Prostate gland (tissue), 2 donors: ENCODE measurements at regions not wholly inside any gene's neighbourhood (a gene's known extent, or its start where the extent isn't known, plus 50 kb on each side); places are given as distances from the start of the nearest gene placed in this dataset.
"Not testable (repeated sequence)": the region's sequence is repeated elsewhere in the genome, so short reads cannot be mapped to it uniquely, and the experiment has no call there.

Experiments
- DNase-seq: peaks from one replicate; pipeline ENCODE4 v3.0.0-alpha.2; 2019; ENCODE audit warnings: low spot score
- H3K27ac ChIP-seq, 2 donors: fragments of 200-600 bp; sonication (generic); 2 replicates each; pipeline ENCODE4 v1.5.1; 2017 to 2019
- H3K27me3 ChIP-seq: fragments of 200-600 bp; sonication (generic); replicated peaks from 2 replicates; pipeline ENCODE4 v1.5.1; 2019; ENCODE audit not compliant: insufficient read depth
- H3K36me3 ChIP-seq, 2 donors: fragments of 200-600 bp; sonication (generic); 1 replicate in 1 of 2; 2 replicates in 1 of 2; pipeline versions ENCODE4 v1.5.1 to v1.8.1; 2017 to 2019
- H3K4me1 ChIP-seq: fragments of 200-600 bp; sonication (generic); replicated peaks from 2 replicates; pipeline ENCODE4 v1.5.1; 2019
- H3K4me3 ChIP-seq, 2 donors: fragments of 200-600 bp; sonication (generic); 2 replicates each; pipeline ENCODE4 v1.5.1; 2017 to 2019
- H3K9me3 ChIP-seq: fragments of 200-600 bp; sonication (generic); 2 replicates; pipeline ENCODE4 v1.5.1; 2017
- POLR2A ChIP-seq: fragments of 450-650 bp; IDR thresholded peaks from one replicate; pipeline ENCODE4 v1.6.1; 2016; ENCODE audit warnings: antibody characterized with exemption, mild to moderate bottlenecking
- POLR2AphosphoS5 ChIP-seq: sonication (generic); formaldehyde crosslinking; IDR thresholded peaks from one replicate; pipeline ENCODE4 v1.6.1; 2017; ENCODE audit warnings: antibody characterized with exemption
- WGBS: methylation state at CpG from one replicate; pipeline ENCODE4 v1.1.5; 2018; 5-methylcytosine and 5-hydroxymethylcytosine counted together
- intact Hi-C: fragments of 100-400 bp; cut with DNase I; formaldehyde crosslinking; loops from one replicate; pipeline ENCODE4 v1.14.2; 2022
- TF ChIP-seq, protein P1 (sequence below), 4 experiments: fragments of 200-600 bp in 2 of 4; fragments of 450-650 bp in 2 of 4; sonication (generic) in 2 of 4; IDR thresholded peaks; 1 replicate in 3 of 4; 2 replicates in 1 of 4; pipeline ENCODE4 v1.5.1; 2016 to 2019; ENCODE audit warnings: antibody characterized with exemption in 4 of 4, mild to moderate bottlenecking in 2 of 4, moderate library complexity in 2 of 4

DNA sequence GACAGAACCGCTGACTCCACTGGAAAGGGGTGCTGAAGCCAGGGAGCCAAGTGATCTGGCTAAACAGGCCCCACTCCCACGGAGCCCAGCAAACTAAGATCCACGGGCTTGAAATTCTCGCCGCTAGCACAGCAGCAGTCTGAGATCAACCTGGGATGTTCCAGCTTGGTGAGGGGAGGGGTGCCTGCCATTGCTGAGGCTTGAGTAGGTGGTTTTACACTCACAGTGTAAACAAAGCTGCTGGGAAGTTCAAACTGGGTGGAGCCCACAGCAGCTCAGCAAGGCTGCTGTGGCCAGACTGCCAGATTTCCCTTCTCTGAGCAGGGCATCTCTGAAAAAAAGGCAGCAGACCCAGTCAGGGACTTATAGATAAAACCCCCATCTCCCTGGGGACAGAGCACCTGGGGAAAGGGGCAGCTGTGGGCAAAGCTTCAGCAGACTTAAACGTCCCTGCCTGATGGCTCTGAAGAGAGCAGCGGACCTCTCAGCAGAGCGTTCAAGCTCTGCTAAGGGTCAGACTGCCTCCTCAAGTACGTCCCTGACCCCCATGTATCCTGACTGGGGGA is 101.8 kb downstream of the HNRNPD start:
- H3K4me1 ChIP-seq, H3K4me3 ChIP-seq, H3K9me3 ChIP-seq, H3K27me3 ChIP-seq, intact Hi-C loops, H3K36me3 ChIP-seq, H3K27ac ChIP-seq: not testable (repeated sequence)
- peak; percentile 25 for DNase-seq
- 40% methylated on average over 9 of the region's 9 CpGs for WGBS
- TF ChIP-seq POLR2AphosphoS5, result peak; percentile 30

DNA sequence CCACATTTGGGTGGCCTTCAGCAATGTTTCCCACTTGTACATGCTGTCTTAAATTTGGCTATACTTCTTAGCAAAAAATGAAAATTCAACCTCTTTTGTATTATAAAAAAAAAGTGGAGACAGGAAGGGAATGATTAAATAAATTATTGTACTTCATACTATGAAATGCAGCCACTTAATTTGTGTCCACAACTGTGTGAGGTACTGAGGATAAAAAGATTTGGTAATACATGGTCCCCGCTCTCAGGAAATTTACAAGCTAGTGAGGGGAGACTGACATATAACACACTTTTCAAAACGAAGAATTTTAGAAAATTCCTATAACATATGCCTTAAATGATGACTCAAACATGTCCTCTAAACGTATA is 105.0 kb downstream of the HNRNPD start:
- no peak for TF ChIP-seq POLR2AphosphoS5
- TF ChIP-seq POLR2A, result no peak
- TF ChIP-seq, protein P1, sequence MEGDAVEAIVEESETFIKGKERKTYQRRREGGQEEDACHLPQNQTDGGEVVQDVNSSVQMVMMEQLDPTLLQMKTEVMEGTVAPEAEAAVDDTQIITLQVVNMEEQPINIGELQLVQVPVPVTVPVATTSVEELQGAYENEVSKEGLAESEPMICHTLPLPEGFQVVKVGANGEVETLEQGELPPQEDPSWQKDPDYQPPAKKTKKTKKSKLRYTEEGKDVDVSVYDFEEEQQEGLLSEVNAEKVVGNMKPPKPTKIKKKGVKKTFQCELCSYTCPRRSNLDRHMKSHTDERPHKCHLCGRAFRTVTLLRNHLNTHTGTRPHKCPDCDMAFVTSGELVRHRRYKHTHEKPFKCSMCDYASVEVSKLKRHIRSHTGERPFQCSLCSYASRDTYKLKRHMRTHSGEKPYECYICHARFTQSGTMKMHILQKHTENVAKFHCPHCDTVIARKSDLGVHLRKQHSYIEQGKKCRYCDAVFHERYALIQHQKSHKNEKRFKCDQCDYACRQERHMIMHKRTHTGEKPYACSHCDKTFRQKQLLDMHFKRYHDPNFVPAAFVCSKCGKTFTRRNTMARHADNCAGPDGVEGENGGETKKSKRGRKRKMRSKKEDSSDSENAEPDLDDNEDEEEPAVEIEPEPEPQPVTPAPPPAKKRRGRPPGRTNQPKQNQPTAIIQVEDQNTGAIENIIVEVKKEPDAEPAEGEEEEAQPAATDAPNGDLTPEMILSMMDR (IDR thresholded peaks at IDR 0.05), result no peak
- Histone ChIP-seq H3K4me1 (no peaks in the 10 kb centered on the region), H3K4me3 (no peak overlapping the region), H3K27ac (no peak overlapping the region), H3K36me3 (no peaks in the 10 kb centered on the region), H3K27me3 (no peaks in the 10 kb centered on the region), H3K9me3 (no peaks in the 10 kb centered on the region)
- intact Hi-C loops, result loop anchor here (5.0 kb wide), 2 partner anchors 802 to 862 kb away; no protein-coding TSS in a partner anchor
- 57% methylated on average over 3 of the region's 3 CpGs for WGBS
- DNase-seq, result no peak

DNA sequence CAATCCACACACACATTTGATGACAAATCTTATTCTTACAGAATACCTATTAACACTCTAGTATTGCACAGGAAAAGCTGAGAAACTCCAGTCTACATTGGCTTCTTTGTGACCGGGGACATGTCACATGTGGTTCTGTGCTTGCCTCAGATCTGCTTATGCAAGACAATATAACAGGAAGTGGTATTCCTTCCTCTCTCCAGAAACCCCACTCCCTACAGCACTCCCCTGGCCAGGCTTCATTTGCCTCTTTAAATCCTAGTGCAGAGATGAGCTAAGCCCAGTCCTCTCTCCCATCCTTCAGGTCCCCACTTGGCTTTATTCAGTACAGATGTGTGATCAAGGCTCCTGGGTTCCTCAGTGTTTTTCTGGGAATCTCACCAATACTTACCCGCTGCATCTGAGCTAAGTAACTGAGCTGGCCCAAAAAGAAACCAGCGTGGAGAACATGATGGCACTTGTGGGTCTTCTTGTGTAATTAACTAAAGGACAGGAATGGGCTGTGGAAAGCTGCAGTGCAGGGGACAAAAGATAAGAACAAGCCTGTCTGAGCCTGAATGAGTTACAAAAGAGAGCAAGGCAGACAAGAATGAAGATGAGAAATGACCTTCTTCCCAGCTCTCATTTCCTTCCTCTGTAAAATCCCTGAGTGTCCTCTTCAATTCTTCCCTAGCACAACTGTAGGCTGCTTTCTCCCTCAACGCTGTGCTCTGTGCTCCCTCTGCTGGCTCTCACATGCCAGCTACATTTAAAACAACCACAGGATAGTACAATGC is 105.6 kb downstream of the HNRNPD start:
- DNase-seq, result peak; percentile 68
- Histone ChIP-seq H3K36me3 (no peaks in the 10 kb centered on the region), H3K4me3 (no peak overlapping the region), H3K4me1 (no peaks in the 10 kb centered on the region), H3K27me3 (no peaks in the 10 kb centered on the region), H3K27ac (no peak overlapping the region), H3K9me3 (no peaks in the 10 kb centered on the region)
- intact Hi-C loops, result loop anchor here (5.0 kb wide), 2 partner anchors 801 to 861 kb away; no protein-coding TSS in a partner anchor
- TF ChIP-seq POLR2A (no peak), POLR2AphosphoS5 (peak; percentile 34)
- TF ChIP-seq, protein P1 (IDR thresholded peaks at IDR 0.05), result peak in 3 of 4 experiments; percentile 64 to 80 (median 77)
- 28% methylated on average over 4 of the region's 4 CpGs for WGBS

DNA sequence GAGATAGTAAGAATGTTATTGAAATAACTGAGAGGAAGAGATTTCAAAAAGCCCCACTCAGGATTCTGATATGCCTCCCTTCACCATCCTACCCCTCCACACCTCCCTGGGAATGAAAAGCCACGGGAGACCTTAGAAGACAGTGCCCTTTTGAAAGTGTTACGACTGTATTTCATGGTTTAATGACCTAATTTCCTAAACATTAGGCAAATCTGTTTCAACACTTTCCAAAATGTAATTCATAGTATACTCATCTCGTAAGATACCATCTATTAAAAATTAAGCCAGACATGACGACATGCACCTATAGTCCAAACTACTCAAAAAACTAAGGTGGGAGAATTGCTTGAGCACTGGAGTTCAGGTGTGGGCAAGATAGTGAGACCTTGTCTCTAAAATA is 106.3 kb downstream of the HNRNPD start:
- no peak for DNase-seq
- no peak overlapping the region for H3K27ac ChIP-seq
- H3K9me3 ChIP-seq, result no peaks in the 10 kb centered on the region
- H3K4me3 ChIP-seq, result no peak overlapping the region
- H3K27me3 ChIP-seq, result no peaks in the 10 kb centered on the region
- TF ChIP-seq, protein P1 (IDR thresholded peaks at IDR 0.05), result no peak
- TF ChIP-seq POLR2AphosphoS5 (no peak), POLR2A (no peak)
- intact Hi-C loops, result loop anchor here (5.0 kb wide), 2 partner anchors 800 to 860 kb away; no protein-coding TSS in a partner anchor
- no peaks in the 10 kb centered on the region for H3K4me1 ChIP-seq
- WGBS, result 61% methylated on average over 4 of the region's 4 CpGs
- no peaks in the 10 kb centered on the region for H3K36me3 ChIP-seq

DNA sequence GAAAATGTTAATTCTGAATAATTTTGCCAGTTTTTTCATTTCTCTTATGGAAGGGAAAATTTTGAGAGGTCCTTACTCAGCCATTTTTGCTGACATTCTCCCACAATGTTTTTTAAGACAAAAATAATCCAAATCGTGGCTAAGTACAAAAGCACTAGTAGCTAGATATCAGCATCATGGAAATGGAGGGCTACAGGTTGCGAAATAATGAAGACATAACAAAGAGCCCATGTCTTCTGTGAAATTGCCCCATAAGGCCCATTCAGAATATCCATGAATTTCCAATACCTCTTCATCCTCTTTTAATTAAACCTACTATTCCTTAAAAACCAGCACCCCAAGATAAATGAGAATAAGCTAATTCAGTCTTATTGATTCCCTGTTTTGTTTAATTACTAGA is 107.4 kb downstream of the HNRNPD start:
- Histone ChIP-seq H3K27ac (no peak overlapping the region), H3K4me1 (no peaks in the 10 kb centered on the region), H3K36me3 (no peaks in the 10 kb centered on the region), H3K27me3 (no peaks in the 10 kb centered on the region), H3K4me3 (no peak overlapping the region), H3K9me3 (no peaks in the 10 kb centered on the region)
- intact Hi-C loops, result loop anchor here (5.0 kb wide), 2 partner anchors 799 to 859 kb away; no protein-coding TSS in a partner anchor
- 80% methylated on average over 2 of the region's 2 CpGs for WGBS
- DNase-seq, result no peak
- TF ChIP-seq POLR2AphosphoS5 (no peak), POLR2A (no peak)
- TF ChIP-seq, protein P1 (IDR thresholded peaks at IDR 0.05), result no peak
